B cell (primary cell): ENCODE measurements at regions not wholly inside any gene's neighbourhood (a gene's known extent, or its start where the extent isn't known, plus 50 kb on each side); places are given as distances from the start of the nearest gene placed in this dataset.

ENCODE experiments used
- ATAC-seq: fragments of 200-7000 bp; cut with Tn5 transposase; one replicate; pipeline ENCODE4 v1.10.0; 2021; ENCODE audit warnings: low read depth, mild to moderate bottlenecking, moderate number of reproducible peaks, moderate library complexity
- CTCF ChIA-PET: fragments of 350-600 bp; sonication (Branson Sonifier 250); formaldehyde crosslinking; loops from one replicate; lab custom pipeline; 2021; ENCODE audit warnings: antibody characterized with exemption, inconsistent platforms; lab: Charles Lee
- POLR2A ChIA-PET: fragments of 350-600 bp; sonication (Branson Sonifier 250); formaldehyde crosslinking; loops from one replicate; lab custom pipeline; 2021; ENCODE audit warnings: antibody characterized with exemption; lab: Charles Lee
- DNase-seq: peaks from one replicate; pipeline ENCODE4 v3.0.0; 2013
- H2AFZ ChIP-seq: 2 replicates; pipeline ENCODE4 v1.6.1; 2012; ENCODE audit warnings: mild to moderate bottlenecking, low read depth, low read length; ENCODE audit not compliant: insufficient read depth, poor library complexity, severe bottlenecking
- H3K27ac ChIP-seq, 2 donors: 1 replicate in 1 of 2; 2 replicates in 1 of 2; pipeline ENCODE4 v1.5.1; 2012 to 2013; ENCODE audit warnings: low read length in 2 of 2, mild to moderate bottlenecking in 2 of 2, moderate library complexity in 1 of 2
- H3K27me3 ChIP-seq, 4 experiments: fragments of 200-600 bp in 1 of 4; sonication (generic) in 1 of 4; replicated peaks in 1 of 4; 1 replicate in 2 of 4; 2 replicates in 2 of 4; pipeline versions ENCODE4 v1.6.1 to v1.7.0; 2013 to 2016; ENCODE audit warnings: low read length in 3 of 4, mild to moderate bottlenecking in 2 of 4, mixed read lengths in 1 of 4, moderate library complexity in 1 of 4; ENCODE audit not compliant: insufficient read depth in 4 of 4, control insufficient read depth in 3 of 4; ENCODE audit errors: control extremely low read depth in 1 of 4
- H3K36me3 ChIP-seq, 2 experiments: replicated peaks in 1 of 2; 1 replicate in 1 of 2; 2 replicates in 1 of 2; pipeline versions ENCODE4 v1.6.1 to v1.7.1; 2013; ENCODE audit warnings: low read length in 1 of 2; ENCODE audit not compliant: insufficient read depth in 2 of 2, control insufficient read depth in 1 of 2; ENCODE audit errors: control extremely low read depth in 1 of 2, extremely low read depth in 1 of 2
- H3K4me1 ChIP-seq, 2 donors: fragments of 200-600 bp in 1 of 2; sonication (generic) in 1 of 2; 1 replicate in 1 of 2; 2 replicates in 1 of 2; pipeline versions ENCODE4 v1.5.1 to v1.6.1; 2013 to 2017; ENCODE audit warnings: low read length in 2 of 2; ENCODE audit not compliant: control insufficient read depth in 2 of 2, insufficient read depth in 2 of 2
- H3K4me2 ChIP-seq: replicated peaks from 2 replicates; pipeline ENCODE3; 2012; ENCODE audit warnings: mild to moderate bottlenecking, low read depth, low read length; ENCODE audit not compliant: poor library complexity, severe bottlenecking
- H3K4me3 ChIP-seq, 5 experiments: fragments of 200-600 bp in 1 of 5; sonication (generic) in 1 of 5; 1 replicate in 3 of 5; 2 replicates in 2 of 5; pipeline versions ENCODE4 v1.5.1 to v1.7.0; 2011 to 2016; ENCODE audit warnings: low read length in 4 of 5, mild to moderate bottlenecking in 4 of 5, low read depth in 2 of 5, control low read depth in 1 of 5, moderate library complexity in 1 of 5; ENCODE audit not compliant: insufficient read depth in 1 of 5; ENCODE audit errors: control extremely low read depth in 1 of 5, extremely low read depth in 1 of 5
- H3K79me2 ChIP-seq: fragments of 200-600 bp; sonication (generic); one replicate; pipeline ENCODE4 v1.6.0; 2016; ENCODE audit warnings: low read length; ENCODE audit not compliant: control insufficient read depth, insufficient read depth
- H3K9ac ChIP-seq: fragments of 200-600 bp; sonication (generic); 2 replicates; pipeline ENCODE4 v1.6.1; 2017; ENCODE audit warnings: mild to moderate bottlenecking, low read length, moderate library complexity
- H3K9me3 ChIP-seq, 3 donors: one replicate each; pipeline versions ENCODE4 v1.6.1 to v1.7.1; 2013; ENCODE audit warnings: low read length in 2 of 3; ENCODE audit not compliant: control insufficient read depth in 2 of 3, insufficient read depth in 1 of 3; ENCODE audit errors: control extremely low read depth in 1 of 3
- H4K20me1 ChIP-seq: 2 replicates; pipeline ENCODE4 v1.6.0; 2012; ENCODE audit warnings: mild to moderate bottlenecking, low read length; ENCODE audit not compliant: insufficient read depth, control insufficient read depth, poor library complexity, severe bottlenecking
- H3K27ac Mint-ChIP-seq: one replicate; pipeline ENCODE4 v1.8.0; 2021; ENCODE audit warnings: mixed read lengths
- H3K27me3 Mint-ChIP-seq: one replicate; pipeline ENCODE4 v1.8.0; 2021; ENCODE audit warnings: mixed read lengths
- H3K4me1 Mint-ChIP-seq: one replicate; pipeline ENCODE4 v1.8.0; 2021; ENCODE audit warnings: mixed read lengths
- H3K4me3 Mint-ChIP-seq: one replicate; pipeline ENCODE4 v1.8.0; 2021; ENCODE audit warnings: mixed read lengths
- H3K9me3 Mint-ChIP-seq: one replicate; pipeline ENCODE4 v1.8.0; 2022; ENCODE audit warnings: mixed read lengths; ENCODE audit not compliant: insufficient read depth
- CTCF ChIP-seq: fragments of 200-600 bp; IDR thresholded peaks from one replicate; pipeline ENCODE4 v1.8.0; 2022; ENCODE audit warnings: antibody characterized with exemption, mild to moderate bottlenecking
- EZH2 ChIP-seq: IDR thresholded peaks from 2 replicates; pipeline ENCODE4 v1.6.1; 2012; ENCODE audit warnings: borderline replicate concordance, low read depth, mild to moderate bottlenecking, moderate library complexity, low read length; ENCODE audit not compliant: insufficient read depth, poor library complexity, severe bottlenecking
- WGBS: methylation state at CpG from one replicate; pipeline ENCODE4 v1.1.5; 2013; ENCODE audit warnings: missing lambda C conversion rate; ENCODE audit not compliant: insufficient coverage; 5-methylcytosine and 5-hydroxymethylcytosine counted together
- intact Hi-C: fragments of 100-400 bp; cut with micrococcal nuclease; formaldehyde crosslinking; loops from one replicate; pipeline ENCODE4 v1.10.0; 2022

GRCh38 chr18:78017869-78018268 lies 768.2 kb downstream of the GALR1 start:
- no peaks in the 10 kb centered on the region for H3K4me1 Mint-ChIP-seq
- ChIA-PET CTCF (no interaction called here), POLR2A (no interaction called here)
- H3K79me2 ChIP-seq, result no peaks in the 10 kb centered on the region
- no peak overlapping the region for H3K27ac ChIP-seq
- H3K4me2 ChIP-seq, result no peak overlapping the region
- no peaks in the 10 kb centered on the region for H3K9me3 Mint-ChIP-seq
- ATAC-seq (no peak), DNase-seq (no peak)
- TF ChIP-seq CTCF (no peak), EZH2 (no peak)
- no peak overlapping the region for H3K4me3 Mint-ChIP-seq
- H3K4me3 ChIP-seq, result no peak overlapping the region
- no peak overlapping the region for H2AFZ ChIP-seq
- H3K9me3 ChIP-seq, result peaks cover 0 to 7% (median 0%) of the 10 kb centered on the region in 3 donors
- H3K36me3 ChIP-seq, result no peaks in the 10 kb centered on the region
- H4K20me1 ChIP-seq, result no peaks in the 10 kb centered on the region
- no peak overlapping the region for H3K9ac ChIP-seq
- intact Hi-C loops, result no loop called here
- 84% methylated on average over 7 of the region's 8 CpGs for WGBS
- H3K4me1 ChIP-seq, result no peaks in the 10 kb centered on the region
- no peaks in the 10 kb centered on the region for H3K27me3 ChIP-seq
- H3K27ac Mint-ChIP-seq, result no peak overlapping the region
- H3K27me3 Mint-ChIP-seq, result no peaks in the 10 kb centered on the region

- H3K4me3 ChIP-seq, result no peak overlapping the region
- ATAC-seq, result no peak
- Mint-ChIP-seq H3K27me3 (no peaks in the 10 kb centered on the region), H3K4me1 (no peaks in the 10 kb centered on the region), H3K4me3 (no peak overlapping the region), H3K9me3 (no peaks in the 10 kb centered on the region), H3K27ac (no peak overlapping the region)
- H3K79me2 ChIP-seq, result no peaks in the 10 kb centered on the region
- intact Hi-C loops, result no loop called here
- no peak overlapping the region for H3K27ac ChIP-seq
- H3K36me3 ChIP-seq, result no peaks in the 10 kb centered on the region
- 50% methylated on average over 1 of the region's 3 CpGs for WGBS
- no peaks in the 10 kb centered on the region for H3K27me3 ChIP-seq
- H3K4me2 ChIP-seq, result no peak overlapping the region
- no peaks in the 10 kb centered on the region for H4K20me1 ChIP-seq
- H3K9ac ChIP-seq, result no peak overlapping the region
- H3K4me1 ChIP-seq, result no peaks in the 10 kb centered on the region
- TF ChIP-seq CTCF (no peak), EZH2 (no peak)
- CTCF ChIA-PET, result no interaction called here
- H2AFZ ChIP-seq, result no peak overlapping the region
- no peak for DNase-seq
- POLR2A ChIA-PET, result no interaction called here
- peaks cover 0 to 7% (median 0%) of the 10 kb centered on the region in 3 donors for H3K9me3 ChIP-seq
These were observed 771.5 kb downstream of the GALR1 start for GRCh38 chr18:78021196-78021595.
